ENCODE measurements at regions not wholly inside any gene's neighbourhood (a gene's known extent, or its start where the extent isn't known, plus 50 kb on each side); places are given as distances from the start of the nearest gene placed in this dataset.
"Not testable (repeated sequence)": the region's sequence is repeated elsewhere in the genome, so short reads cannot be mapped to it uniquely, and the experiment has no call there.

- peak; percentile 11 for DNase-seq (ENCODE audit: low read depth)
These were observed 92.9 kb downstream of the GPR139 start for GRCh38 chr16:19980632-19981265.

- no peak for DNase-seq (ENCODE audit: low read depth)
These were observed 94.1 kb downstream of the GPR139 start for GRCh38 chr16:19979638-19980037.

DNA sequence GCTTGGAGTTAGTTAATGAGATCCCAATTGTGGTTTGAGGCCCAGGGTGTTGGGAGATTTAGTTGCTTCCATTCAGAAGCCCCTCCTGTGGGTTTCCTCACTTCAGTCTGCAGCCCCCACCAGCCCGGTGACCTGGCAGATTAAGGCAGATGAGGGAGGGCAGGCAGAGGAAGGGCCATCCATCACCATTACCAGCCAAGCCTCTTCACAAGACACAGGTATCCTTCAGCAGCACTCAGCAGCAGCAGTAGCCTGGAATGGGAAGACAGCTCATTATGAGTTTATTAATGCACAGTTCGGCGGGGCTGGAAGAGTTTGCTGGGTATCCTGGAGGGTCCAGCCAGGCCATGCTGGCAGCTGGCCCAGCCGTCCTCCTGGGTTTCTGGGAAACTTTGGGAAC is 90.0 kb upstream of the GPRC5B start:
- DNase-seq (ENCODE audit: low read depth): no peak

DNA sequence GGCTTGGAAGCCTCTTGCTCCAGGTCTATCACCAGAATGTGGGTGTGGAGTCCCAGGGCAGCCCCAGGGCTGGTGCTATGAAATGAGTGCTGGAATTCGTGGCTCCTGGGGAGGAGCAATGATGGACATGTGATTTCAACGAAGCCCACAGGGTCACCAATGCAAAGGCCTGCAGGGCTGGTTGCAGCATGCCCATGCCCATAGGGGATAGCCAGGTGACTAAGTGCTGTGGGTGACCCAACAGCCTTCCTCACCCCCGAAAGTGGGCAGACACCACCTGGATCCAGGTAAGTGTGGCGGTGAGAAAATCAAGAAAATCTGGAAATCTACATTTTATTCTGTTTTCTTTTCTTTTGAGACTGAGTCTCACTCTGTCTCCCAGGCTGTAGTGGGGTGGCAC is 87.5 kb upstream of the GPRC5B start:
- no peak for DNase-seq (ENCODE audit: low read depth)

- no peak for DNase-seq (ENCODE audit: low read depth)
These were observed 84.4 kb upstream of the GPRC5B start for GRCh38 chr16:19968891-19969683.

GRCh38 chr16:19967963-19968362 is 83.3 kb upstream of the GPRC5B start:
- DNase-seq (ENCODE audit: low read depth): no peak

DNA sequence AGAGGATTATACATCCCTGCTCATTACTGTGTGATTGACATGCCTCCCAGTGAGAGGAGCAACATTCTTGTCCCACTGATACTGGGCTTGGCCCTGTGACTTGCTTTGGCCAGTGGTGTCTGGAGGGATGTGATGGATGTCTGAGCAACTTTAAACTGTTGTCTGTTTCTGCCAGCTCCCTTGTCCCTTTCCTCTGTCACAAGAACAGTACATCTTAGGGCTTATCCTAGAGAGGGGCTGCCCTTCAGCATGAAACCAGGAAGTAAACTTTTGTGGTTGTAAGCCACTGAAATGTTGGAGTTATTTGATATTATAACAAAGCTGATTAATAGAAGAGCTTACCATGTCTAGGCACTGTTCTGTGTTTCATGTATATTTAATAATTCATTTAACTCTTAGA is 82.9 kb upstream of the GPRC5B start:
- no peak for DNase-seq (ENCODE audit: low read depth)

GRCh38 chr16:19963301-19963700 is 78.7 kb upstream of the GPRC5B start:
- DNase-seq (ENCODE audit: low read depth): no peak

GRCh38 chr16:19960183-19960582 is 75.5 kb upstream of the GPRC5B start:
- DNase-seq (ENCODE audit: low read depth): no peak

DNA sequence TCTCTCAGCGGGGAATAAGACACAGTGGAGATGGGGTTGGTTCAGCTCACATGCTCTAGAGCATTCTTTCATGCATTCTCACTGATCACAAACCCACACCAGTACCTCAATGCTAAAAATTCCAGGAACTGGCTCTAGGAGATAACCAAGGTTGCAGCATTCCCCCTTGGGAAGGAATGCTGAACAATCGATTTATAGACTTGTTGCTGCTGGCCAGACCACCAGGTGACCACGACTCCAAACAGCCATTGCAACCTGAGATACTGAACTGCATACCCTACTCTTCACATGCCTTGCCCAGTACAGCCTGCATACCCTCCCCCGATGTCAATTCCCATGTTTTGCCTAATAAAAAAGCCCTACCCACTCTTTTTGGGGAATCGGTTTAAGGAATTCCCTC is 75.1 kb upstream of the GPRC5B start:
- no peak for DNase-seq (ENCODE audit: low read depth)

DNA sequence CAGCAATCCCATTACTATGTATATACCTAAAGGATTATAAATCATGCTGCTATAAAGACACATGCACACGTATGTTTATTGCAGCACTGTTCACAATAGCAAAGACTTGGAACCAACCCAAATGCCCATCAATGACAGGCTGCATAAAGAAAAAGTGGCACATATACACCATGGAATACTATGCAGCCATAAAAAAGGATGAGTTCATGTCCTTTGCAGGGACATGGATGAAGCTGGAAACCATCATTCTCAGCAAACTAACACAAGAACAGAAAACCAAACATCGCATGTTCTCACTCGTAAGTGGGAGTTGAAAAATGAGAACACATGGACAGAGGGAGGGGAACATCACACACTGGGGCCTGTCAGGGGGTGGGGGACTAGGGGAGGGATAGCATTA is 71.2 kb upstream of the GPRC5B start:
- not testable (repeated sequence) for DNase-seq (ENCODE audit: low read depth)

DNA sequence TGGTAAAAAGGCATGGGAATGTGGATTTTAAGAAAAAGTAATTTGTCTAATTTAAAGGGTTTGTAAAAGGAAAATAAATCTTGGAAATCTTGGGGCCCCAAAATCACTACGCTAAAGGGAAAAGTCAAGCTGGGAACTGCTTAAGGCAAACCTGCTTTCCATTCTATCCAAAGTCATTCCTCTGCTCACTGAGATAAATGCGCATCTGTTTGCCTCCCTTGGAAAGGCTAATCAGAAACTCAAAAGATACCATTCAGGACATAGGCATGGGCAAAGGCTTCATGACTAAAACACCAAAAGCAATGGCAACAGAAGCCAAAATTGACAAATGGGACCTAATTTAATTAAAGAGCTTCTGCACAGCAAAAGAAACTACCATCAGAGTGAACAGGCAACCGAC is 70.4 kb upstream of the GPRC5B start:
- DNase-seq (ENCODE audit: low read depth): not testable (repeated sequence)

- DNase-seq (ENCODE audit: low read depth): no peak
These were observed 63.8 kb upstream of the GPRC5B start for GRCh38 chr16:19948186-19949104.

DNA sequence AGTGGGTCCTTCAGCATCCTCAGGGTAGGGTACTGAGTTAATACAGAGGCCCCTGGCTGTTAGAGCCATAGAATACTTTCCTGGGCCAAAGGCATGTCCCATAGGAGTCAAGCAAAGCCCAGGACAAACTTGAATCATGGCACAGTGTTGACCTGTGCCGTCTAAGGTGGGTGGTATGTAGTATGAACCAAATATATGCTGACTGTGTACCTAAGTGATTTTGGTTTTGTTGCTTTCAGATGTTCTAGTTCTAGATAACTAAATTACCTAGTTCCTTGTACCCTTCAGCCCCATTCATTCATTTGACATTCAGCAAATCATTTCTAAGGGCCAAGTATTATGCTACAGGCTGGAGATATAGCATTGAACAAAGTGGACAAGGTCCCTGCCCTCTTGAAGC is 61.3 kb upstream of the GPRC5B start:
- no peak for DNase-seq (ENCODE audit: low read depth)

DNA sequence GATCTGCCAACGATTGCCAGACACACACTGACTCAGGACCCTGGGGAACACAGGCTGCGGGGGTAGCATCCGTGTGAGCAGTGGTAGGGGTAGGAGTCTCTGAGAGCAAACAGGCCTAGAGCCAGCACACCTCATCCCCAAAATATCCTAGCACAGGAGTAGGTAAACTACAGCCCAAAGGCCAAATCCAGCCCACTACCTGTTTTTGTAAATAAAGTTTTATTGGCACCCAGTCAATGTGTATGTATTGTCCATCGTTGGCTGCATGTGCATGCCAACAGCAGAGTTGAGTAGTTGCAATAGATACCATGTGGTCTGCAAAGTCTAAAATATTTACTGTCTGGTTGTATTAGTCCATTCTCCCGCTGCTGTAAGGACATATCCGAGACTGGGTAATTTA is 55.5 kb upstream of the GPRC5B start:
- no peak for DNase-seq (ENCODE audit: low read depth)

DNA sequence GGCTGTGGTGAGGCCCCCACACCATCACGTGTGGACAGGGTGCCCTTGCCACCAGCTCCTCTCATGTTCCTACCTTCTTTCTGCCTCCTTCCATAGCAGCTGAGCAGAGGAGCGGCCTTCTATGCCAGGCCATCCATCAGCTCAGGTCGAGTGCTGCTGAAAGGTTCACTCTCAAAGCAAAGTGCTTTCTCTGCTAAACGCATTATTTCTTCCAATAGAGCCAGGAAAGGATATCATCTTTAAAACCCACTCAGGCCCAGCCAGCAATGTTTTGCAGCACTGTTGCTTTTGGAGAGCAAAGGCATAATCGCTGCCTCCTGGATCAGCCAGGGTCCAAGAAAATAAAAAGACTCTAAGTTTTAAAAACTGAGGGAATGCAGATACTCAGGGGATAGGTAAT is 54.9 kb upstream of the GPRC5B start:
- DNase-seq (ENCODE audit: low read depth): no peak

DNA sequence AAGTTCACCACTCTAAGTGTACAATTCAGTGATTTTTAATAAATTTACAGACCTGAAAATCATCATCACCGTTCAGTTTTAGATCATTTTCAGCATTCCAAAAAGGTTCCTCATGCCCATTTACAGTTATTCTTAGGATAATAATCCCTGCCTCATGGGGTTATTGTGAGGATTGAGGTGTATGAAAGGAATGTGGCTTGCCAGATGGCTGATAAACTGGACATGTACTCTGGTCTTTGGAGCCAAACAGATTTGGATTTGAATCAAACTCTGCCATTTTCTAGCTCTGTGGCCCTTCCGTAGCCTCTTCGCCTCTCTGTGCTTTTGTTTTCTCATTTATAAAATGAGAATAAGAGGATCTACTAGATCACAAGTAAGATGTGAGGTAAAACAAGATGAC is 53.9 kb upstream of the GPRC5B start:
- no peak for DNase-seq (ENCODE audit: low read depth)

GRCh38 chr16:19936441-19936840 is 51.8 kb upstream of the GPRC5B start:
- no peak for DNase-seq (ENCODE audit: low read depth)

DNA sequence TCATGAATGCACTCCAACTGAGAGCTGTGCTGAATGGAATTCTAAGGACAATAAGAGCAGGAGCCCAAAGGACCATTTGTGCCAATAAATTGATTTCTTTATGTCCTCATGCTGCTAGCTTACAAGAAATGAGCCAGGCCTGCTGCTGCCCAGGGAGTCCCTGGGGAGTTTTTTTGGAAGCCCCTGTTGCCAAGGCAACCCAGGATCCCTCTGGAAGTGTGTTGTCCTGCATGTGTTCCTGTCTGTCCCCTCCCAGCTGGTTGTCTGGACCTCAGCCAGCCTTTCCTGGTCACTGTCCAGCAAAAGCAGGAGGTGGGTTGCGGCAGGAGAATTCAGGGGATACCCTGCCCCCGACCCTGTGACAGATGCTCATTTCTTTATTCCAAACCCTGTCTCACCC is 51.0 kb upstream of the GPRC5B start:
- DNase-seq (ENCODE audit: low read depth): no peak

Measured in RPMI7951 (cell line).